GM19463 (cell line): ENCODE measurements at regions not wholly inside any gene's neighbourhood (a gene's known extent, or its start where the extent isn't known, plus 50 kb on each side); places are given as distances from the start of the nearest gene placed in this dataset.

Experiments
- ATAC-seq: cut with Tn5 transposase; IDR thresholded peaks from one replicate; pipeline ENCODE4 v1.9.1; 2021; ENCODE audit warnings: mild to moderate bottlenecking, moderate library complexity; ENCODE audit not compliant: unreplicated experiment

- no peak for ATAC-seq
Measured at GRCh38 chr5:96074870-96075269, 113.2 kb upstream of the ELL2 start.

- no peak for ATAC-seq
Measured at GRCh38 chr5:96074460-96074859, 112.8 kb upstream of the ELL2 start.

- no peak for ATAC-seq
Measured at GRCh38 chr5:96072791-96073165, 111.1 kb upstream of the ELL2 start.

GRCh38 chr5:96072138-96072790 lies 110.6 kb upstream of the ELL2 start:
- ATAC-seq: no peak

GRCh38 chr5:96070622-96071225 lies 109.1 kb upstream of the ELL2 start:
- ATAC-seq: no peak

- no peak for ATAC-seq
Measured at GRCh38 chr5:96067894-96068614, 106.4 kb upstream of the ELL2 start.

- ATAC-seq: no peak
Measured at GRCh38 chr5:96067251-96067650, 105.6 kb upstream of the ELL2 start.

- no peak for ATAC-seq
Measured at GRCh38 chr5:96066386-96066719, 104.7 kb upstream of the ELL2 start.

GRCh38 chr5:96065685-96066385 lies 104.2 kb upstream of the ELL2 start:
- no peak for ATAC-seq

- no peak for ATAC-seq
Measured at GRCh38 chr5:96064877-96065276, 103.2 kb upstream of the ELL2 start.

- no peak for ATAC-seq
Measured at GRCh38 chr5:96062836-96063235, 101.2 kb upstream of the ELL2 start.

GRCh38 chr5:96058084-96058483 lies 96.4 kb upstream of the ELL2 start:
- no peak for ATAC-seq

GRCh38 chr5:96054311-96055030 lies 92.8 kb upstream of the ELL2 start:
- no peak for ATAC-seq

- ATAC-seq: no peak
Measured at GRCh38 chr5:96053063-96053735, 91.5 kb upstream of the ELL2 start.

- ATAC-seq: no peak
Measured at GRCh38 chr5:96052374-96052773, 90.7 kb upstream of the ELL2 start.

GRCh38 chr5:96051401-96051830 lies 89.8 kb upstream of the ELL2 start:
- ATAC-seq: no peak

- no peak for ATAC-seq
Measured at GRCh38 chr5:96050273-96050880, 88.7 kb upstream of the ELL2 start.

GRCh38 chr5:96049398-96050272 lies 88.0 kb upstream of the ELL2 start:
- ATAC-seq: no peak

GRCh38 chr5:96048763-96049162 lies 87.1 kb upstream of the ELL2 start:
- no peak for ATAC-seq
